GM18909 (cell line): ENCODE measurements at regions not wholly inside any gene's neighbourhood (a gene's known extent, or its start where the extent isn't known, plus 50 kb on each side); places are given as distances from the start of the nearest gene placed in this dataset.

Experiments
- ATAC-seq: cut with Tn5 transposase; IDR thresholded peaks from one replicate; pipeline ENCODE4 v1.9.1; 2021; ENCODE audit warnings: mild to moderate bottlenecking; ENCODE audit not compliant: unreplicated experiment, poor library complexity

DNA sequence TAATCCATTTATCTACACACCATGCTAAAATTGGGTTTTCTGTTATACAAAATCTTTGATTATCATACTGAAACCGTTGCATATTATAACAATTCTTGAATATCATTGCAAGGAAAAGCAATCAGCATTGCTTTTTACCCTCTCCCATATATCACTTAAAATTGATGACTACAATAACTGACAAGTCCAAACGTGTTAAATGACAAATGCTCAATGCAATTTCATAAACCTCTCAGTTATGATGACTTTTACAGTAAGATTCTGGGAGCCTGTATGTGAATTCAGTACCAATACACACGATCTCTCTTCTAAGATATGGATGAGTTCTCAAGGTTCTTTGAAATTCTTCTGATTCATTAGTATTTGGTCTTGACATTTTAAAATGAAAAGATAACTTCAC, 368.5 kb upstream of the TRIB2 start:
- ATAC-seq, result no peak

DNA sequence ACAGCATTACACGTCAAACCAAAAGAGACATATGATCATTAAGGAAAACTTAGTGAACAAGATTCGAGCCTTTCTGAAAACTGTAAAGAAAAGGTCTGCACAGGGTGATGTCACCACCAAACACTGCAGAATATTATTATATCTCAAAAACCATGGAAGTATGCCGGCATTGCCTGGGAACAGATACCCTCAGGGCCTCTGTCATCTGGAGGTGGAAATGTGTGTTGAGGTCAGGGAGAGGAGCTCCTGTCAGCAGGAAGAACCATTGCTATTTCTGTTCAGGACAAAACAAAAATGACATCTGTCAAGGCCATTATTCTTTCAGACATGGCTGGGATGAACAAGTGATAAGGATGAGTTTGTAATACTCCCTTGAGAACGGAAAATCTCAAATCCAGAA, 365.9 kb upstream of the TRIB2 start:
- ATAC-seq, result no peak

DNA sequence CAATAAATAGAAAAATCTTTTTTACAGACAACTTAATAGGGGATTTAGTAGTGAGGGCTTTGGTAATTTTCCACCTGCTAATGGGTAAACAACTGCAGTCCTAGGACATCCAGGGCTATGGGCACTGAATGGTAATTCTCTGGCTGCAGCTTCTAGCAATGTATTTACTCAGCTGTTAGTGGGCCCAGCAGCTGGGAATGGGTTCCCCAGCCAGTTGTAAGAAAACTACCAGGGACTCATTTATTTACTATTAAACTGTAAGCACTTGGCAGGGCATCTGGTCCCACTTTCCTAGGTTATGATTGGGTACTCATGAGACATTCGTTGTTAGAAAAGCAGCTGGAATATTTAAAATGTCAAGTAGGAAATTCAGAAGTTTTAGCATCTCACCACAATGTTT, 363.8 kb upstream of the TRIB2 start:
- ATAC-seq, result no peak

DNA sequence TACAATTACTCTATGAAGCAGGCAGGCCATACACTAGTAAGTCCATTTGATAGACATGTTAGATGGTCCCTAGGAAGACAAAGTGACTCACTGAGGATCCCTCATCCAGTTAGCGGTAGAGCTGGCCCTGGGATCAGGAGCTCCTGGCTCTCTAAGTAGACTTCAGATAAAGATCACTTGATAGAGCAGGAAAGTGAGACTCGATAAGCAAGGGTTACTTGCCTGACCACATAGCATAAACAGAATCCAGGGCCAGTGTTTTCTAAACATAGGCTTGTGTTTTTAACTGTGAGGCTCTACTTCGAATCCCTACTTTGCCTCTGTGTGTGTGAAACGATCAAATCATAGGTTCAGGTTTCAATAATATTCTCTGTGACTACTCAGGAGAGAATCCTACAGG, 355.2 kb upstream of the TRIB2 start:
- ATAC-seq, result no peak

DNA sequence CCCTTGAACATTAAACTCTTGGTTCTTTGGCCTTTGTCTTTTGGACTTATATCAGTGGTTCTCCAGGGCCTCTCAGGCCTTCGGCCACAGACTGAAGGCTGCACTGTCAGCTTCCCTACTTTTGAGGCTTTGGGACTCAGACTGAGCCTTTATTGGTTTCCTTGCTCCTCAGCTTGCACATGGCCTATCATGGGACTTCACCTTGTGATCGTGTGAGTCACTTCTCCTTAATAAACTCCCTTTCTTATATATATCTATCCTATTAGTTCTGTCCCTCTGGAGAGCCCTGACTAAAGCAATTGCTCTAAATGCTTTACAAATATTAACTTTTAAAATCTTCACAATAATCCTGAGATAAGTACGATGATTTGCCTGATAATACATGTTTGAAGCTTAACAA, 353.6 kb upstream of the TRIB2 start:
- ATAC-seq, result no peak

DNA sequence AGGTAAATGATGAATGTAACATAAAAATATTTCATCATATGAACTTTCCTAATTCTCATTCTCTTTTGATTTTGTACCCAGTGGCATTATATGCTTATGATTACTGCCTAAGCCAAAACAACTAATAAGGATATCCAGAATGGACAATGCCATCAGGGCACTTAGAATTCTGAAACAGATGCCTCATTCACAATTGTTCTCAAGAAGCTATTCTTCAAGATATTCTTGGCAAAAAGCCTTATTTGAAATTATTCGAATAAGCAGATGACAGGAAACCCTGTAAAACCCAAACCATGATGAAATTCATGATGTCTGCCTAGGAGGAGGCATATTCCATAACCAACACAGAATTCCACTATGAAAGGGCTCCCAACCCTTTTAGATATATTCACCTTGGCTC, 353.2 kb upstream of the TRIB2 start:
- ATAC-seq, result no peak

DNA sequence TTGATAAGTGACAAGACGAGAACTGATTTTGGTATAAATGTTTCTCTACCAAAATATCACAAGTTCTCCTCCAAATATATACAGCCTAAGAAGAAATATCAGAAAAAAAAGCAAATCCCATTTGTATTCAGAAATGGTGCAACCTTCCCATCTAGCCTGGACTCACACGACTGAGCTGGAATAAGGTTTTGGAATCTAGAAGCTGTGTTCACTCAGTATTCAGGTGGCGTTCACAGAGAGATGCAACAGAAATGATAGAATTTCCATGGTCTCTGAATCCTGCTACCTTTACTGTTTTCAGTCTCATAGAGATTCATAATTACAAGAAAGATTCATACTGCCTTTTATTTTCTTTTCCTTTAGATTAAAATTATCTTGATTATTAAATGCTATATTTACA, 347.2 kb upstream of the TRIB2 start:
- ATAC-seq, result no peak

DNA sequence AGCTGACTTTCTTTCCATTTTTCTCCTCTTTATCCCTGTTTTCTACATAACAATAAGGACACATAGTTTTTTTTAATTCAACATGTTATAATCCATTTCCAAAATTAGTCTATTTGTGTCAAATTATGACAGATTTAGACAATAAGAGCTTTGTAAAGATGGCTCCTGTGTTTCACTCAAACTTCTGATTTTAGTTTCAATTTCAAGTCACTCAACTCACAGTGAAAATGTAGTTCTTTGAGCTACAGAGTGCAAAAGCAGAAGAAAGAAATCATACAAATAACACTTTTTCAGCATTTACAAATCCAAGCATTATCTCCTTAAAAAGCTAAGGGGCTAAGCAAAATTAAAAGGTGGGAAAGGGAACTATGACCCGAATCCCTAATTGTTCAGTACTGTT, 340.7 kb upstream of the TRIB2 start:
- no peak for ATAC-seq

DNA sequence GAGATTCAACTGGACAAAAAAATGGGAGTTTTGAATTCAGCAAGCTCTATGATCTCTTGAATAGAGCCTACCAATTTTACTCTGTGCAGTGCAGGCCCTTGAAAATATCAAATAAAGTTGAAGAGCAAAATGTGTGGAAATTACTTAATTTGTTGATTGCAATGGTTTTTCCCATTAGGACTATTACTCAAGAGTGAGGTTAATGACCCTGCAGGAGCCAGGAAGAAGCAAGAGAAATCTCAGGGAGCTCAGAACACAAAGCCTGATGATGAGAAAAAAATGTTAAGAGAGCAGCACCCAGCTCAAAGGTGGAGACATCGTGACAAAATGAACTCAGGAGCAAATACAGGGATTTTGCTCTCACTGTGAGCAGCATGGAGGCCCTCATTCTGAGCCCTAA, 337.6 kb upstream of the TRIB2 start:
- ATAC-seq, result no peak

DNA sequence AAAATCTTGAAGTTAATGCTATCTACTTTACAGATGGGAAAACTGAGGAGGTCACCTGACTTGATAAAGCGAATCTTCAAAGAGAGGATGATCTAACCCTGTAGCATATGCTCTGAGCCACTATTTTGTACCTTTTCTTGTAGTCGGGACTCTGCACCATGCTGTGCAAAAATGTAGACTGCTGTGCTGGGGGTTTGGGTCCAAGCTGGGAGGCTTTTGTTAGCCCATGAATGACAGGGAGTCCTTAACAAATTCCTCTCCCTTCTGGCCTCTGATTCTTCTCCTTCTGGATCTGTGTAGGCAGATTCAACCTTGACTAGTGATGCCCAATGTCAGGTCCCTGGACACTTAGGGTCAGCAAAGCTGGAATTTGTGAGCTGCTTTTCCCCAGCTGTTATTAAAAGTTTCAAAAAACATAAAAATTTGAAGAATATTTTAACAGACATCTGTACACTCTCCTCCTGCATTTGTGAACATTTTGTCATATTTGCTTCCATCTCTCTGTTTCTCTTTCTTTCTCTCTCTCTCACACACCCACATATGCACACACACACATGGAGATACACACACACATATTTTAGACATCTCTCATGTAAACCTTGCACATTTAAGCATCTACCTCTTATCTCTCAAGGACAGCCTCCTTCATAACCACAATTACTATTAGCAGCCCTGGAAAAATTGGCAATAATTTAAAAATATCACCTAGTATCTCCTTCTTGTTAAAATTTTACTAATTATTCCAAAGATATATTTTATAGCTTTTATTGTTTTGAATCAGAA, 335.0 kb upstream of the TRIB2 start:
- no peak for ATAC-seq

DNA sequence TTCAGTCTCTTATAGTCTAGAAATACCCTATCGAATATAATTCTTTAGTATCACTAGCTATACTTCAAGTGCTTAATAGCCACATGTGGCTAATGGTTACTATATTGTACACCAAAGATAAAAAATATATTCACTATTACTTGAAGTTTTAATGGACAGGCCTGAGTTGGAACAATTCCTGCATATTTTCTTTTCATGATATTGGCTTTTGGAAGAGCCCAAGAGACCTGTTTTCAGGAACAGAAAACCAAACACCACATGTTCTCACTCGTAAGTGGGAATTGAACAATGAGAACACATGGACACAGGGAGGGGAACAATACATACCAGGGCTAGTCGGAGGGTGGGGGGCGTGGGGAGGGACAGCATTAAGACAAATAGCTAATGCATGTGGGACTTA, 334.4 kb upstream of the TRIB2 start:
- ATAC-seq, result no peak

DNA sequence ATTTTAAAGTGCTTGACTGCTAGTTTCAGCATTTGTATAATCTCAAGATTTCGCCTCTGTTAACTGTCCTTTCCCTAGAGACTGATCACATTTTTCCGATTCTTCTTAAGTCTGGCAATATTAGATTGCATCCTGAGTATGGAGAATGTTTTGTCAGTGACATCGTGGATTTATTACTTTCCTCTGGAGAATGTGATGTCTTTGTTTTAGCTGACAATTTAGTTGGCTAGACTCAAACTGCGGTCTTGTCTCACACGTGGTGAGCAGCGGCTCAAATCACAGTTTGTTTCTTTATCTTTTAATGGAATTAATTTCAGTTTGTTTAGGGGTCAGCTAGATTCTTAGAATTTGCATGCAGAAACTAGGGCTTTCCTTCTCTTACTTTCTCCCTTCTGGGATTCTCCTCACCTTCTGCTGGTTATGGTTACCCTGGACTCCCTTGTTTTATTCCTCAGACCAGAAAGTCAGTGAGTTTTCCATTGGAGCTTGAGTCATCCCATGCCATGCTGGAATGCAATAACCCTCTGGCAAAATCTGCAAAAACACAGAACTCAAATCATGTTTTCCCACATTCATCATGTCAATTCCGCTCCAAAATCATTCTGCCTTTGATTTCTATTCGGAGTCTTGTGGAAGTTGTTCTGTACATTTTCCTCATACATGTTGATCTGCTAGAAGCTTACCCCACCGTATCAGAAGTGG, 327.2 kb upstream of the TRIB2 start:
- ATAC-seq, result no peak

DNA sequence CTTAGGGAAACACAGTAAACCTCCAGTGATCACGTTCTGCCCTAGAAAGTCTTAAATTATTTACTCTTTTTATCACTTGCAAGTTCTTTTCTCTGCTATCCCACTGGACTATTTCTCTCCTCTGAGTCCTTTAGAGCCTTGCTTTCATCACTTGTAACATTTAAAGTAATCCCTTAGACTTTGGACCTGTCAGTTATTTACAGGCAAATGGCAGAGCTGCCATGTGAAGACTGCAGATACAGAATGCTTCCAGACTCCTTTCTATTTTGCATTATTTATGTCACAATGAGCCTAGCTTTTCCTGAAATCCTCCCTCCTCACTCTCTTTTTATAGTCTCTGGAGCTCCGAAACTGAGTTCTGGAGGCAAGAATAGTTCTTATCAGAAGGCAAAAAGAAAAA, 325.6 kb upstream of the TRIB2 start:
- no peak for ATAC-seq

DNA sequence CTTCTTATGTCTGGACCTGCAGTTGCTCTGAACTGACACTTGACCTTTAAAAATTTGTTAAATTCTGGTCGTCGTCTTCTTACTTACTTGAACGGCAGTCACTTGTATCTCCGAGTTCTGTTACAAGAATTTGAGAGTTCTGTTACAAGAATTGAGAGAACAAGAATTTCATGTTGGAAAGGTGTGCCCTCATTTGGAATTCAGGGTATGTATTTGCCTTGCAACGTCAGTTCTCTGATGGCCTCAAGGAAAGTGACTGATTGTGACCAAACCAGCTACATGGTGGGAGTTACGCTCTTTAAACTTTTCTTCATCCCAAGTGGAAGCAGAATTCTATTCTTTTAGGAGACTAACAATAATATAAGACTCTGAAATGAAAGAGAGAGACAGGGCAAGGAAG, 320.0 kb upstream of the TRIB2 start:
- no peak for ATAC-seq

DNA sequence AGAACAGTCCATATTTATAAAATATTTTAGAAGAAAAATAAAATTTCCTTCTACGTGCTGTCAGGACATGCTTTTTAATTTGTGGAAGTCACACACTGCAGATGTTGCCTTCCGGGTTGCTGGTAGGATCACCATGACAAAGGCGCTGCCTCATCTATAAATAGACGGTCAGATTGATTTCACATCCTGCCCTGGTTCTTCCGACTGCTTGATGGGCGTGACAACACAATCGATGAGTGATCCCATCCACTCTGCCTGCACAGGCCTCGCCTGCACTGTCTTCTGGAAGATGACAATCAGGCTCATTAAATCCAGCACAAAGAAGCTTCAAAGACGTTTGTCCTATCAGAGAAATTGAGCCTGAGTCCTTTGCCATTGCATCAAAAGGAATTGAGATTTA, 318.9 kb upstream of the TRIB2 start:
- ATAC-seq, result peak; percentile 54

DNA sequence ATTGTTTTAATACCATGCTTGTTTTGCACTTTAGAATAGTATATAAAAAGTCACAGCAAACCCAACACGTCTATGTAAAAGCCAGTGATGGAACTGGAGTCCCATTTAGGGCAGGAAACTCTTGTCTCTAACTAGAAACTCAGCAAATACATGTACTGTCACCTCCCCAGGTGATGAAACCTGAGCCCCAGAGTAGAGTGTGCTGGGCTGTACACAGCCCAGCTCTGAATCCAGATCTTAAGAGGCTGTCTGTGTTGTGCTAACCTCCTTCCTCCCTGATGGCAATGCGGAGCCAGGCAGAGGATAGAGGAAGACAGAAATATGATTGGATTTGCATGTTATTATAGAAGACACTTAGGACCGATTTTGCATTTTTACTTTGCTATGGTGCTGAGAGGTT, 317.5 kb upstream of the TRIB2 start:
- no peak for ATAC-seq

DNA sequence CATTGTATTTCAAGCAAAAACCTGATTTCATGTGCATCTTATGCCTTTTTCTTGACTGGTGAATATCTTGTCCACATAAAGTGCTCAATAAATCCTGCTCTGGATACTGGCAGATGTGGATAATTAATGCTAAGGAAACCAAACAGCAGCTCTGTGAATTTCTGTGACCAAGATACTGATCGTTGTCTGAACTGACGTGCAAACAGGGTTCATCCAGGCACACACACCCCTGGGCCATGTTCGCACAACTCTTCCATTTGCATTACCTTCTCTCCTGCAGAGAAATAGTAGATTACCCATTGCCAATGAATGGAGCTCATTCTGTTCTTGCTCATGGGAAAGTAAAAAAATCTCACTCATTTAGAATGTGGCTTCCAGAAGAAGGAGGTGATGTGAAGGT, 316.2 kb upstream of the TRIB2 start:
- ATAC-seq, result no peak

DNA sequence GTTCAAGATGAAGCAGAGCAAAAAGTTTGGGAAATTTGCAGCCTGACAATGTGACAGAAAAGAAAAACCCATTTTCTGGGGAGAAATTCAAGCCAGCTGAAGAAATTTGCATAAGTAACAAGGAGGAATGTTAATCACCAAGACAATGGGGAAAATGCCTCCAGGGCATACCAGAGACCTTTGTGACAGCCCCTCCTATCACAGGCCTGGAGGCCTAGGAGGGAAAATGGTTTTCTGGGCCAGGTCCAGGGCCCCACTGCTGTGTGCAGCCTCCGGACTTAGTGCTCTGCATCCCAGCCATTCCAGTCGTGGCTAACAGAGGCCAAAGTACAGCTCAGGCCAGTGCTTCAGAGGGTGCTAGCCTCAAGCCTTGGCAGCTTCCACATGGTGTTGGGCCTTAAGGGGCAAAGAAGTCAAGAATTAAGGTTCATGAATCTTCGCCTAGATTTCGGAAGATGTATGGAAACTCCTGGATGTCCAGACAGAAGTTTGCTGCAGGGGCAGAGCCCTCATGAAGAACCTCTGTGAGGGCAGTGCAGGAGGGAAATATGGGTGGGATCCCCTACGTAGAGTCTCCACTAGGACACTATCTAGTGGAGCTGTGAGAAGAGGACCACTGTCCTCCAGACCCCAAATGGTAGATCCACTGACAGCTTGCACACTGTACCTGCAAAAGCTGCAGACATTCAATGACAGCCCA, 314.1 kb upstream of the TRIB2 start:
- no peak for ATAC-seq

DNA sequence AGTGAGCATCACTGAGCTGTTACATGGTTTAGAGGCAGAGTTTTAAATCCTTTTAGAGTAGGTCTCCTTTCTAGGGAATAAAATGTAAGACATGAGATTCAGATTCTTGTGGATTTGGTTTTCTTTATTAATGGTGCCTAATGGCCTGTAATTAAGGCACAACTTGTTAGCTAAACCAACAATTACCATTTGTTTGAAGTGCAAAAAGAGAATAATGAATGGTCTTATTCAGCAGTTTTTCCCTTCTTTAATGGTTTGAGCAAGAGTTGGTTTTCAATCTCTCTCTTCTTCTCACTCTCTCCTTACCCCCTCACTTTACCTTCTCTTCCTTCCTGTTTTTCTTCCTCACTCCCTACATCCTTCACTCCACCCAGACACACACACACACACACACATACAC, 312.2 kb upstream of the TRIB2 start:
- ATAC-seq, result no peak

DNA sequence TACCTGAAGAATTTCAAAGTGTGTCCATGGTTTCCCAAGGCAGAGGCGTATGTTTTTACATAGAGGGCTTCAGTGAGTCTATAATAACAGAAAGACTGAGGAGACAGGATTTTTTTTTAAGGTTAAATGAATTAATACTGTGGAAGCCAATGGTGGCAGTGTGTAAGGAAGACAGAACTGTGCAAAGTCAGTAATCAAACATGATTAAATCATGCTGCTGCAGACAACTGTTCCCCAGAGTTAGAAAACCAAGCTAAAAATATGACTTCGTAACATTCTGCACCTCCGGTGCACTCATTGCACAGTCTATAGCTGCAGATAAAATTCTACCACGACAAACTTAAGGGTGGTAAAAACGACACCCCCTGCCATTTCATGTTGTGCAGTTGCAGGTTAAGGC, 309.6 kb upstream of the TRIB2 start:
- no peak for ATAC-seq

DNA sequence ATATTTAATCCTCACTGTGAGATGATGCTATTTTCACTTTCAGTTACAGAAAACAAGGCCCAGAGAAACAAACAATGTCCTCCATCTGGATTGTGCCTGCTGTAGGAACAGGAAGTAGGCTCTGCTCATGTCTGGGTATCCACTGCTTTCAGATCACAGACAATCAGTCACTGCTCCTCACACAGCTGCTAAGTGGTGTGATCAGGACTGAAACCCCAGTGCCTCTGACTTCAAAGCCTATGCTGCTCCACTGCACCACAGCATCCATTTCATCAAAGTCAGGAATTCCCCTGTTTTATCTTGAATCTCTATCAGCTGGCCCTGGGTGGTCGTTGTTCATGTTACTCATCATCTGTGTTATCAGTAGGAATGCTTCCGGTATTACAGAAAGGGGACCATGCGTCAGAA, 303.8 kb upstream of the TRIB2 start:
- ATAC-seq, result peak; percentile 98

DNA sequence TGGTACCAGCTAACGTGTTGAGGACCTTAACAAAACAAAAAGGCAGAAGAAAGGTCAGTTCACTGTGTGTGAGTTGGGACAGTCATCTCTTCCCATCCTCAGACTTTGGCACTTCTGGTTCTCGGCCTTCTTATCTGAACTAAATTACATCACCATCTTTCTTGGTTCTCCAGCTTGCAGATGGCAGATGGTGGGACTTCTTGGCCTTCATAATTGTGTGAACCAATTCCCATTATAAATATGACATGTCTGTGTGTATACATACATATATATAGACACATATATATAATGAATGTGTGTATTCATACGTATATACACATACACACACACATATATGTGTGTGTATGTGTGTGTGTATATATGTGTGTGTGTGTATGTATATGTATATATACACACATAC, 301.2 kb upstream of the TRIB2 start:
- no peak for ATAC-seq
